Naive B cell (primary cell): ENCODE measurements at regions not wholly inside any gene's neighbourhood (a gene's known extent, or its start where the extent isn't known, plus 50 kb on each side); places are given as distances from the start of the nearest gene placed in this dataset.

ENCODE experiments used
- ATAC-seq, 2 donors: fragments of 150-1000 bp; cut with Tn5 transposase; 2 replicates each; pipeline ENCODE4 v1.10.0; 2021; ENCODE audit warnings: low read depth in 2 of 2, mild to moderate bottlenecking in 2 of 2, moderate library complexity in 2 of 2
- DNase-seq: peaks from one replicate; pipeline ENCODE4 v3.0.0; 2022
- H3K27ac Mint-ChIP-seq, 6 donors: one replicate each; pipeline ENCODE4 v1.8.0; 2020 to 2022; ENCODE audit warnings: mild to moderate bottlenecking in 6 of 6, mixed read lengths in 6 of 6, moderate library complexity in 5 of 6, inconsistent platforms in 2 of 6
- H3K27me3 Mint-ChIP-seq, 3 donors: one replicate each; pipeline ENCODE4 v1.8.0; 2021 to 2022; ENCODE audit warnings: mixed read lengths in 3 of 3, mild to moderate bottlenecking in 1 of 3
- H3K36me3 Mint-ChIP-seq, 2 donors: one replicate each; pipeline ENCODE4 v1.8.0; 2020 to 2022; ENCODE audit warnings: mixed read lengths in 2 of 2, inconsistent platforms in 1 of 2, mild to moderate bottlenecking in 1 of 2
- H3K4me1 Mint-ChIP-seq, 3 donors: one replicate each; pipeline ENCODE4 v1.8.0; 2020 to 2022; ENCODE audit warnings: mixed read lengths in 3 of 3, inconsistent platforms in 1 of 3, mild to moderate bottlenecking in 1 of 3, moderate library complexity in 1 of 3
- H3K4me3 Mint-ChIP-seq, 8 donors: one replicate each; pipeline ENCODE4 v1.8.0; 2020 to 2022; ENCODE audit warnings: mild to moderate bottlenecking in 8 of 8, mixed read lengths in 8 of 8, moderate library complexity in 8 of 8, inconsistent platforms in 2 of 8
- H3K9me3 Mint-ChIP-seq, 7 donors: one replicate each; pipeline ENCODE4 v1.8.0; 2020 to 2022; ENCODE audit warnings: mixed read lengths in 7 of 7, mild to moderate bottlenecking in 5 of 7, inconsistent platforms in 2 of 7, moderate library complexity in 1 of 7

- Mint-ChIP-seq H3K4me3 (no peak overlapping the region), H3K36me3 (no peaks in the 10 kb centered on the region)
- DNase-seq, result no peak
These were observed 183.9 kb upstream of the MCHR2 start for GRCh38 chr6:100177956-100178355.

DNA sequence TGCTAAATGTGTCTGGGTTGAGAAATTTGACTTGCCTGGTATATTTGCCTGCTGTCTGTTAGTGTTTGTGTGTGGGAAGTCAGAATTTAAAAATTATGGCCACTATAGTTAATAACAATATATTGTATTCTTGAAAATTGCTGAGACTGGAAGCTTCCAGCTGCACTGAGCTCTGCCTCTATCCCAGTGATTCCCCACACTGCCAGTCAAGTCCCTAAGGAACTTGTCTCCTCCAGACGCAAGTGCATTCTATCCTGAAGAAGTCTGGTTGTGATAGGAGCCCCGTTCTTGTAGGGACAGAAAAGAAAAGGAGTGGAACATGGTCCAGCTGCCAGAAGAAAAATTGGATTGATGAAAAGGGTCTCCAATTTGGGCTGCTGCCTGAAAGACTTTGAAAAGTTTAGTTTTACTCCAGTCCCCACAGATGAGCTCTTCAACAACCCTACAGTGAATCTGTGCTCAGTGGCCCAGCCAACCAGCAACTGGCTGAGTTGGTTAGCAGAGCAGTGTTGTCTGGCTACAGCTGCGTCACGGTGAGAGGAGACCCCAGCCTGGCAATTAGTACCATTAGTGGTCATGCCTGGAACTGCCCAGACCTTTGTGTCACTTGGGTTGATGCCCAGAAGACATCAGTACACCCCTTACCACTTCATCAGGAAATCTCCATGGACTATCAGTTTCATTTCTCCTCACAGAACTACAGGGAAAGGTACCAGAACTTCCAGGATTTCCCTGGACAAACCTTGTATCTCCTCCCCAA, 183.1 kb upstream of the MCHR2 start:
- no peaks in the 10 kb centered on the region for H3K4me1 Mint-ChIP-seq
- ATAC-seq, result no peak
- no peaks in the 10 kb centered on the region for H3K9me3 Mint-ChIP-seq
- no peak overlapping the region for H3K4me3 Mint-ChIP-seq
- no peak overlapping the region for H3K27ac Mint-ChIP-seq
- no peaks in the 10 kb centered on the region for H3K36me3 Mint-ChIP-seq
- H3K27me3 Mint-ChIP-seq, result peaks cover 0 to 14% (median 4%) of the 10 kb centered on the region in 3 donors
- DNase-seq, result no peak

More at GRCh38 chr6:100177956-100178355, 183.9 kb upstream of the MCHR2 start:
- H3K27me3 Mint-ChIP-seq, result peaks cover 0 to 15% (median 8%) of the 10 kb centered on the region in 3 donors
- no peak overlapping the region for H3K27ac Mint-ChIP-seq
- ATAC-seq, result no peak
- H3K9me3 Mint-ChIP-seq, result no peaks in the 10 kb centered on the region
- H3K4me1 Mint-ChIP-seq, result no peaks in the 10 kb centered on the region

- no peaks in the 10 kb centered on the region for H3K9me3 Mint-ChIP-seq
- H3K4me1 Mint-ChIP-seq, result no peaks in the 10 kb centered on the region
- H3K27ac Mint-ChIP-seq, result no peak overlapping the region
- no peak for ATAC-seq
- H3K4me3 Mint-ChIP-seq, result no peak overlapping the region
- H3K36me3 Mint-ChIP-seq, result no peaks in the 10 kb centered on the region
- peaks cover 0 to 13% (median 0%) of the 10 kb centered on the region in 3 donors for H3K27me3 Mint-ChIP-seq
- no peak for DNase-seq
These were observed 182.4 kb upstream of the MCHR2 start for GRCh38 chr6:100176311-100176950.

DNA sequence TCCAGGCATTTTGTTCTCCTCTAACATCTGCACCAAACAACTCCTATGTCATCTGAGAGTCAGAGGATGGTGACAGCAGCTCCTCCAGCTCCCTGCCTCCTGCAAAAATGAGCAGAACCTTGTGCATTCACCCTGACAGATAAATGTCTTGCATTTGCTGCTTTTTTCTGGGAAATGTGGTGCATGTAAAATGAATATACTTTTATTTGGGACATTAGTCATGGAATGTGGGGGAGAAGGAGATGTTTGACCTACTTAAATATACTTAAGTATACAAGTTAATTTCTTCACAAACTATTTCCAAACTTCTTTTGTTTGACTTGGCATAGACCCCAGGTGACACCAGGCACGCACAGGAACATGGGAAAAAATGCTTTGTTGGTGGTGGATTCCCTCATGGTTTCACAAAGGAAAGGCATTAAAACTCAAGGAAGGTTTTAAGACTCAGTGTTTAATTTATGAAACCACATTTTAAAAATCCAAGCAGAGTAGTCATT, 181.8 kb upstream of the MCHR2 start:
- no peak for DNase-seq
- Mint-ChIP-seq H3K27ac (no peak overlapping the region), H3K36me3 (no peaks in the 10 kb centered on the region), H3K4me3 (no peak overlapping the region), H3K27me3 (peaks cover 0 to 8% (median 0%) of the 10 kb centered on the region in 3 donors), H3K4me1 (no peaks in the 10 kb centered on the region), H3K9me3 (no peaks in the 10 kb centered on the region)
- ATAC-seq, result no peak

GRCh38 chr6:100173211-100173610, 179.2 kb upstream of the MCHR2 start:
- no peak overlapping the region for H3K4me3 Mint-ChIP-seq
- no peaks in the 10 kb centered on the region for H3K4me1 Mint-ChIP-seq
- H3K27ac Mint-ChIP-seq, result no peak overlapping the region
- no peaks in the 10 kb centered on the region for H3K36me3 Mint-ChIP-seq
- DNase-seq, result no peak
- ATAC-seq, result no peak
- no peaks in the 10 kb centered on the region for H3K27me3 Mint-ChIP-seq
- H3K9me3 Mint-ChIP-seq, result no peaks in the 10 kb centered on the region

DNA sequence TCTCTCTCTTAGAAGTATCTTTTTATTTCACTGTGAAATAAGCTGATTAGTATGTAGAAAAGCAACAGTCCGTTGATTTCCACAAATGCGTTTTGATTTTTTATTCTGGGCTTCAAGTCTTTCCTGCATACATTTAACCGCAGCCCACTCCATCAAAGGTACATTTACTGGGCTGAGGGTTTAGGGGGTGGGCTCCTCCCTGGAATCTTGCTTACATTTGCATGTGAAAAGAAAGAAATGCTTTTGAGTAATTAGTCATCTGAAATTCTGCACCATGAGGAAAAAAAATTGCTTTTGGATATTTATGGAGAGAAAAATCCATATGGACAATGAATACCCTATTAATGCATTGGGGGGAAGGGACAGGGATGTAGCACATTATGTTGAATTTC, 178.3 kb upstream of the MCHR2 start:
- H3K36me3 Mint-ChIP-seq, result no peaks in the 10 kb centered on the region
- H3K4me1 Mint-ChIP-seq, result no peaks in the 10 kb centered on the region
- H3K27ac Mint-ChIP-seq, result no peak overlapping the region
- no peak overlapping the region for H3K4me3 Mint-ChIP-seq
- ATAC-seq, result no peak
- H3K9me3 Mint-ChIP-seq, result no peaks in the 10 kb centered on the region
- peaks cover 0 to 3% (median 0%) of the 10 kb centered on the region in 3 donors for H3K27me3 Mint-ChIP-seq
- DNase-seq, result no peak

GRCh38 chr6:100171533-100172321, 177.7 kb upstream of the MCHR2 start:
- Mint-ChIP-seq H3K9me3 (peaks cover 0 to 3% (median 0%) of the 10 kb centered on the region in 7 donors), H3K4me3 (no peak overlapping the region), H3K27ac (no peak overlapping the region), H3K36me3 (no peaks in the 10 kb centered on the region), H3K27me3 (peaks cover 0 to 8% (median 0%) of the 10 kb centered on the region in 3 donors), H3K4me1 (no peaks in the 10 kb centered on the region)
- no peak for ATAC-seq
- DNase-seq, result no peak

- no peaks in the 10 kb centered on the region for H3K4me1 Mint-ChIP-seq
- no peaks in the 10 kb centered on the region for H3K36me3 Mint-ChIP-seq
- peaks cover 0 to 3% (median 0%) of the 10 kb centered on the region in 7 donors for H3K9me3 Mint-ChIP-seq
- peaks cover 0 to 9% (median 9%) of the 10 kb centered on the region in 3 donors for H3K27me3 Mint-ChIP-seq
- ATAC-seq (no peak), DNase-seq (no peak)
- no peak overlapping the region for H3K4me3 Mint-ChIP-seq
- H3K27ac Mint-ChIP-seq, result no peak overlapping the region
These were observed 174.1 kb upstream of the MCHR2 start for GRCh38 chr6:100168148-100168547.

DNA sequence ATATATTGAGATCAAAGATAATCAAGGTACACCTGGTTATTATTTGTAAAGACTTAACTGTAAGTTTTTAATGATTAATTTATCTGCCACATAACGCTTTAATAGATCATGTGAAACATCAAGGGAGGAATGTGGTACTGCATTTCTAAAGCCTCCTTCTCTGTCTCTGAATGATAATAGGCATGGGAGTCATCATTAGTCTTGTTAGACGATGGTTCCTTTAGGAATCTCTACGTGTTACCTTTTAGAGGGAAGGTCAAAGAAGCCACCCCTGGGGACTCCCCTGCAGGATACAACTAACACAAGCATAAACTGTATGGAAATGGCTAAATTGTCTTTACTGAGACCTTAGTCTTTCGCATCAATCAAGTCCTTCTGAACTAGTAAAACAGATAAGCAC, 173.6 kb upstream of the MCHR2 start:
- Mint-ChIP-seq H3K4me1 (no peaks in the 10 kb centered on the region), H3K9me3 (peaks cover 0 to 3% (median 0%) of the 10 kb centered on the region in 7 donors), H3K36me3 (no peaks in the 10 kb centered on the region), H3K4me3 (no peak overlapping the region), H3K27me3 (peaks cover 0 to 15% (median 9%) of the 10 kb centered on the region in 3 donors), H3K27ac (no peak overlapping the region)
- ATAC-seq (no peak), DNase-seq (no peak)

DNA sequence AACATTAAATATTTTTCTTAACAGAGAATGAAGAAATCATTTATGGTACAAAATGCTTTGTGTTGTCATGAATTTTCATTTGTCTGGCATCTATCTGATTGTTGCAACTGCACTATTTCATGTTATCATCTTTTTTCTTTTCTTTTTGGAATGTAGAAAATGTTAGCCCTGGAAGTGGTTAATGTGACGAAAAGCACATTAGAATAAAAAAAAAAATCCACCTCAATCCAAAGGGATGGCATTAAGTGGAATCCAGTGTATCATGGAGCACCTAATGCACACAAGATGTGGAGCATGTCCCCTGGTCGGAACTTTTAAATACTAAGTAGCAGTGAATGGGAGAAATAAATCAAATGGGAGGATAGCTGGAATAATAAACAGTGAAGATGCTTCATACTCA, 172.9 kb upstream of the MCHR2 start:
- Mint-ChIP-seq H3K27ac (no peak overlapping the region), H3K27me3 (peaks cover 1 to 17% (median 9%) of the 10 kb centered on the region in 3 donors), H3K36me3 (no peaks in the 10 kb centered on the region), H3K9me3 (peaks cover 0 to 3% (median 0%) of the 10 kb centered on the region in 7 donors), H3K4me1 (no peaks in the 10 kb centered on the region), H3K4me3 (no peak overlapping the region)
- ATAC-seq, result no peak
- DNase-seq, result no peak

DNA sequence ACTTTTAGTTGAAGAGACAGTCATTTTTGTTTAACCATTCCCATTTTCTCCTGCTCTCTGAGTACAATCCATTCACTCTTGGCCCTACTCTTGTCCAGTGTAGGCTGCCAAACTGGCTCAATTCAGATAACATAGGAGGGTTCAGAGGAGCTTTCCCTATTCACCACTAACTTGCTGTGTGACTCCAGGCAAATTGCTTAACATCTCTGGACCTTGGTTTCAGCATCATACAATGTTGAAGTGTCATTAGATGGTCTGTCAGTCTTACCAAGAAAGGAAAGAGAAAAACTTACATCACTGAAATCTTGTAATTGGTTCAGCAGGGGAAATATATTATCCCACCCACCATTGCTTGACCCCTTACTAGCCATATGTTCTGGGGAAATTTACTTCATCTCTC, 171.4 kb upstream of the MCHR2 start:
- Mint-ChIP-seq H3K4me3 (no peak overlapping the region), H3K27me3 (peaks cover 4 to 28% (median 10%) of the 10 kb centered on the region in 3 donors), H3K27ac (no peak overlapping the region), H3K4me1 (no peaks in the 10 kb centered on the region), H3K9me3 (peaks cover 0 to 3% (median 0%) of the 10 kb centered on the region in 7 donors), H3K36me3 (no peaks in the 10 kb centered on the region)
- DNase-seq, result no peak
- ATAC-seq, result no peak

GRCh38 chr6:100163035-100163434, 169.0 kb upstream of the MCHR2 start:
- Mint-ChIP-seq H3K36me3 (no peaks in the 10 kb centered on the region), H3K9me3 (peaks cover 0 to 7% (median 0%) of the 10 kb centered on the region in 7 donors), H3K27me3 (peaks cover 8 to 28% (median 18%) of the 10 kb centered on the region in 3 donors), H3K27ac (no peak overlapping the region), H3K4me3 (no peak overlapping the region), H3K4me1 (no peaks in the 10 kb centered on the region)
- ATAC-seq (no peak), DNase-seq (no peak)

- no peak overlapping the region for H3K27ac Mint-ChIP-seq
- no peak for ATAC-seq
- peaks cover 0 to 6% (median 3%) of the 10 kb centered on the region in 7 donors for H3K9me3 Mint-ChIP-seq
- peaks cover 8 to 21% (median 18%) of the 10 kb centered on the region in 3 donors for H3K27me3 Mint-ChIP-seq
- no peak for DNase-seq
- H3K4me3 Mint-ChIP-seq, result no peak overlapping the region
- H3K36me3 Mint-ChIP-seq, result no peaks in the 10 kb centered on the region
- H3K4me1 Mint-ChIP-seq, result no peaks in the 10 kb centered on the region
These were observed 167.9 kb upstream of the MCHR2 start for GRCh38 chr6:100161782-100162365.
